ENCODE measurements at regions not wholly inside any gene's neighbourhood (a gene's known extent, or its start where the extent isn't known, plus 50 kb on each side); places are given as distances from the start of the nearest gene placed in this dataset.
"Not testable (repeated sequence)": the region's sequence is repeated elsewhere in the genome, so short reads cannot be mapped to it uniquely, and the experiment has no call there.

GRCh38 chrX:115840729-115841409 lies 279.9 kb downstream of the PLS3 start:
- POLR2A ChIA-PET; H3K36me3 Mint-ChIP-seq; CTCF ChIA-PET; H3K27me3 Mint-ChIP-seq (ENCODE audit: low read depth); H3K4me3 Mint-ChIP-seq; H3K27ac Mint-ChIP-seq; H3K4me1 Mint-ChIP-seq; H3K9me3 Mint-ChIP-seq: not testable (repeated sequence)
- ATAC-seq (peak; percentile 99), DNase-seq (ENCODE audit: low spot score) (peak; percentile 58)

DNA sequence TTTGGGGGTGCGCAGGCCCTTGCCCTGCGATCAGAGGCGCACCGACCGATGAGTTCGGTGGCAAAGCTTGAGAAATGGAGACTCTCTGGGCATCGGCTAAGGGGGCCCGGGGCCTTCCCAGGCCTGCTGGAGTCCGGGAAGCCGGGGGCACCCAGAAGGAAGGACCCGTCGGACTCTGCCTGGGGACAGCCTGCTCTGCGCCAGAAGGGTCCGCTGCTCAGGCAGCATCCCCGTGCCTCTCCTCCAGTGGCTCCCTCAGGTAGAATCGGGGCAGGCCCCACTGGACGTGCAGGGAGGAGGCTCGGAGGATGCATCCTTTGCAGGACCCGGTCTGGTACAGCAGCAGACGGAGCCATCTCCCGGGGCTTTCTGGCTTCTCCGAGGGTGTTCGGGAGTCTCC lies 290.0 kb downstream of the PLS3 start:
- CTCF ChIA-PET; H3K9me3 Mint-ChIP-seq; DNase-seq (ENCODE audit: low spot score); POLR2A ChIA-PET; H3K4me3 Mint-ChIP-seq; H3K27ac Mint-ChIP-seq; H3K36me3 Mint-ChIP-seq; H3K27me3 Mint-ChIP-seq (ENCODE audit: low read depth); ATAC-seq; H3K4me1 Mint-ChIP-seq: not testable (repeated sequence)

DNA sequence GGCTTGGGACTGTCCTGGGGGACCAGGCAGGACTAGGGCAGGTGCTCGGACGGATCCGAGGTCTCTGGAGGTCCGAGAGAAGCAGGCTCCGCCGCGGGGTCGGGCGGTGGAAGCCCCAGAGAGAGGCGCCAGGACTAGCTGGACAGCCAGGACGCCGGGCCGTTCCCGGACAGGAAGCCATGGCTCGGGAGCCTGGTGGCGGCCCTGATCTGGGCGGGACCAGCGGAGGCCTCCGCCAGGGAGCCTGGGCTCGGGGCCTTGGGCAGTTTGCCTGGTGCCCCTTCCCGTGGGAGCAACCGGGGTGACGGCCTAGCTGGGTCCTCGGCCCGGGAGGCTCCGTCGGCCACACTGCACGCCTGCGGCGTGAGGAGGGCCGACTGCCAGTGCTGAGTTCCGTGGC lies 292.3 kb downstream of the PLS3 start:
- DNase-seq (ENCODE audit: low spot score); CTCF ChIA-PET; H3K27ac Mint-ChIP-seq; H3K4me3 Mint-ChIP-seq; ATAC-seq; H3K36me3 Mint-ChIP-seq; H3K4me1 Mint-ChIP-seq; POLR2A ChIA-PET; H3K9me3 Mint-ChIP-seq; H3K27me3 Mint-ChIP-seq (ENCODE audit: low read depth): not testable (repeated sequence)

- H3K9me3 Mint-ChIP-seq; POLR2A ChIA-PET; H3K36me3 Mint-ChIP-seq; H3K4me3 Mint-ChIP-seq; H3K27ac Mint-ChIP-seq; DNase-seq (ENCODE audit: low spot score); H3K4me1 Mint-ChIP-seq; ATAC-seq; CTCF ChIA-PET; H3K27me3 Mint-ChIP-seq (ENCODE audit: low read depth): not testable (repeated sequence)
Observed at GRCh38 chrX:115881170-115881569, 289.4 kb upstream of the AGTR2 start.

DNA sequence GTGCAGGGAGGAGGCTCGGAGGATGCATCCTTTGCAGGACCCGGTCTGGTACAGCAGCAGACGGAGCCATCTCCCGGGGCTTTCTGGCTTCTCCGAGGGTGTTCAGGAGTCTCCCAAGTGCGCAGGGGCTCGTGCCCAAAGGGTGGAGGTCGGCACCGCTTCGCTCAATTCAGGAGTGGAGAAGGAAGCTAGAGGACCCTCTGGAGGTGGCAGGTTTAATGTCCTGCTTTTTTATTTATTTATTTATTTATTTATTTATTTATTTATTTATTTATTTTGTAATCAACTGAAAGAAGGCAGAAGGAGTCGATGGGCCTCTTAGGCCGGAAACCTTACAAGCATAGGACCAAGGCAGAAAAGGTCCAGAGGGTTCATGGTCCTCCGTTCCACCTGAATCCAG lies 286.4 kb upstream of the AGTR2 start:
- H3K9me3 Mint-ChIP-seq; H3K36me3 Mint-ChIP-seq; CTCF ChIA-PET; H3K27ac Mint-ChIP-seq; POLR2A ChIA-PET; ATAC-seq; H3K4me1 Mint-ChIP-seq; H3K4me3 Mint-ChIP-seq; DNase-seq (ENCODE audit: low spot score); H3K27me3 Mint-ChIP-seq (ENCODE audit: low read depth): not testable (repeated sequence)

DNA sequence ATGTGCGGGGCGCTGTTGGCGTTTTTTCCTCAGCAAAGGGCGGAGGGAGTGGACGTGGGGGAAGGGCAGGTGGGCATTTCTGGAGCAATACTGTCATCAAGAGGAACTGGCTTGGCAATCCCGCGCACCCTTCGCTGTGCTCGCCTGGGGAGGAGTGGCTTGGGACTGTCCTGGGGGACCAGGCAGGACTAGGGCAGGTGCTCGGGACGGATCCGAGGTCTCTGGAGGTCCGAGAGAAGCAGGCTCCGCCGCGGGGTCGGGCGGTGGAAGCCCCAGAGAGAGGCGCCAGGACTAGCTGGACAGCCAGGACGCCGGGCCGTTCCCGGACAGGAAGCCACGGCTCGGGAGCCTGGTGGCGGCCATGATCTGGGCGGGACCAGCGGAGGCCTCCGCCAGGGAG lies 282.5 kb upstream of the AGTR2 start:
- ATAC-seq; H3K36me3 Mint-ChIP-seq; DNase-seq (ENCODE audit: low spot score); CTCF ChIA-PET; POLR2A ChIA-PET; H3K9me3 Mint-ChIP-seq; H3K4me3 Mint-ChIP-seq; H3K27ac Mint-ChIP-seq; H3K27me3 Mint-ChIP-seq (ENCODE audit: low read depth): not testable (repeated sequence)
- TF ChIP-seq GABPB1 (CRISPR knock-in tag; IDR thresholded peaks at IDR 0.05), result peak; percentile 67
- H3K4me1 Mint-ChIP-seq, result peaks cover 13% of the 10 kb centered on the region

DNA sequence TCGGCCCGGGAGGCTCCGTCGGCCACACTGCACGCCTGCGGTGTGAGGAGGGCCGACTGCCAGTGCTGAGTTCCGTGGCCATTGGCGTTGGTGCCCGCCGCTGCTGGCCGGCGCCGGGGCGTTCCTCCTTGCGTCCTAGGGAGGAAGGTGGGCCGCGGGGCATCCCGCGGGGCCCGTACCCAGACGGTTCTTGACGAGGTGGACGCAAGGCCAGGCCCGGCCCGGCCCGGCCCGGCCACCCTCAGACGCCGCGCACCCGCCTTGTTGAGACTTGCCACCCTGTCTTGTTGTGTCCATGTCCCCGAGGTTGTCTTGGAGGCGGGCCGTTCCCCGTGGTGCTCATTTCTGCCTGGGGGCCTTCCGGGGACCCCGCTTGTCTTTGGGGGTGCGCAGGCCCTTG lies 282.0 kb upstream of the AGTR2 start:
- DNase-seq (ENCODE audit: low spot score); ATAC-seq; CTCF ChIA-PET; H3K27me3 Mint-ChIP-seq (ENCODE audit: low read depth); H3K4me3 Mint-ChIP-seq; H3K27ac Mint-ChIP-seq; H3K9me3 Mint-ChIP-seq; H3K36me3 Mint-ChIP-seq; POLR2A ChIA-PET: not testable (repeated sequence)
- H3K4me1 Mint-ChIP-seq, result peaks cover 17% of the 10 kb centered on the region

DNA sequence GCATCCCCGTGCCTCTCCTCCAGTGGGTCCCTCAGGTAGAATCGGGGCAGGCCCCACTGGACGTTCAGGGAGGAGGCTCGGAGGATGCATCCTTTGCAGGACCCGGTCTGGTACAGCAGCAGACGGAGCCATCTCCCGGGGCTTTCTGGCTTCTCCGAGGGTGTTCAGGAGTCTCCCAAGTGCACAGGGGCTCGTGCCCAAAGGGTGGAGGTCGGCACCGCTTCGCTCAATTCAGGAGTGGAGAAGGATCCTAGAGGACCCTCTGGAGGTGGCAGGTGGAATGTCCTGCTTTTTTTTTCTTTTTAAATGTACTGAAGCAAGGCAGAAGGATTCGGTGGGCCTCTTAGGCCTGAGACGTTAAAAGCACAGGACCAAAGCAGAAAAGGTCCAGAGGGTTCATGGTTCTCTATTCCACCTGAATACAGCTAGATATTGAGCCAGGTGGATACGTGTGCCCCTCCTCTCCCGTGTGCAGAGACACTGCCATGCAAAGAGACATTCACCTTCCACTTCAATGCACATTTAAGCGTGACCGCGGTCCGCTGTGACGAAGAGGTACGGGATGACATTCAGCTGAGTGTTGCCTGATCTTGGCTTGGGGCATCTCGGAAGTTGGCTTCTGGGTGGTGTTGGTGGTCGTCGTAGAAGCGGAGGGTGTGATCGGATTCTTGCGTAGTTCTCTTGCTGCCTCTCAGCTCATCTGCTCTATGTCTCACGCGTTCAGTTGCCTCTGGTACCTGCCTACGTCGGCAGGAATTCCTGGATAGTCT lies 281.2 kb upstream of the AGTR2 start:
- ChIA-PET POLR2A (no interaction called here), CTCF (no interaction called here)
- DNase-seq (ENCODE audit: low spot score) (no peak), ATAC-seq (no peak)
- Mint-ChIP-seq H3K4me3 (no peak overlapping the region), H3K27ac (no peak overlapping the region), H3K4me1 (peaks cover 17% of the 10 kb centered on the region), H3K36me3 (peaks cover 2% of the 10 kb centered on the region; the same call in 1 of the 2 replicates), H3K27me3 (ENCODE audit: low read depth) (no peaks in the 10 kb centered on the region), H3K9me3 (no peaks in the 10 kb centered on the region)
- TF ChIP-seq ATF2 (CRISPR knock-in tag; IDR thresholded peaks at IDR 0.05; ENCODE audit: borderline replicate concordance, low read depth), result no peak
- TF ChIP-seq, protein P1, sequence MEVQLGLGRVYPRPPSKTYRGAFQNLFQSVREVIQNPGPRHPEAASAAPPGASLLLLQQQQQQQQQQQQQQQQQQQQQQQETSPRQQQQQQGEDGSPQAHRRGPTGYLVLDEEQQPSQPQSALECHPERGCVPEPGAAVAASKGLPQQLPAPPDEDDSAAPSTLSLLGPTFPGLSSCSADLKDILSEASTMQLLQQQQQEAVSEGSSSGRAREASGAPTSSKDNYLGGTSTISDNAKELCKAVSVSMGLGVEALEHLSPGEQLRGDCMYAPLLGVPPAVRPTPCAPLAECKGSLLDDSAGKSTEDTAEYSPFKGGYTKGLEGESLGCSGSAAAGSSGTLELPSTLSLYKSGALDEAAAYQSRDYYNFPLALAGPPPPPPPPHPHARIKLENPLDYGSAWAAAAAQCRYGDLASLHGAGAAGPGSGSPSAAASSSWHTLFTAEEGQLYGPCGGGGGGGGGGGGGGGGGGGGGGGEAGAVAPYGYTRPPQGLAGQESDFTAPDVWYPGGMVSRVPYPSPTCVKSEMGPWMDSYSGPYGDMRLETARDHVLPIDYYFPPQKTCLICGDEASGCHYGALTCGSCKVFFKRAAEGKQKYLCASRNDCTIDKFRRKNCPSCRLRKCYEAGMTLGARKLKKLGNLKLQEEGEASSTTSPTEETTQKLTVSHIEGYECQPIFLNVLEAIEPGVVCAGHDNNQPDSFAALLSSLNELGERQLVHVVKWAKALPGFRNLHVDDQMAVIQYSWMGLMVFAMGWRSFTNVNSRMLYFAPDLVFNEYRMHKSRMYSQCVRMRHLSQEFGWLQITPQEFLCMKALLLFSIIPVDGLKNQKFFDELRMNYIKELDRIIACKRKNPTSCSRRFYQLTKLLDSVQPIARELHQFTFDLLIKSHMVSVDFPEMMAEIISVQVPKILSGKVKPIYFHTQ (CRISPR knock-in tag; IDR thresholded peaks at IDR 0.05), result no peak
- TF ChIP-seq ATF1 (CRISPR knock-in tag; IDR thresholded peaks at IDR 0.05), result no peak
- TF ChIP-seq ZSCAN18 (CRISPR knock-in tag; IDR thresholded peaks at IDR 0.05), result no peak
- TF ChIP-seq, protein P2, sequence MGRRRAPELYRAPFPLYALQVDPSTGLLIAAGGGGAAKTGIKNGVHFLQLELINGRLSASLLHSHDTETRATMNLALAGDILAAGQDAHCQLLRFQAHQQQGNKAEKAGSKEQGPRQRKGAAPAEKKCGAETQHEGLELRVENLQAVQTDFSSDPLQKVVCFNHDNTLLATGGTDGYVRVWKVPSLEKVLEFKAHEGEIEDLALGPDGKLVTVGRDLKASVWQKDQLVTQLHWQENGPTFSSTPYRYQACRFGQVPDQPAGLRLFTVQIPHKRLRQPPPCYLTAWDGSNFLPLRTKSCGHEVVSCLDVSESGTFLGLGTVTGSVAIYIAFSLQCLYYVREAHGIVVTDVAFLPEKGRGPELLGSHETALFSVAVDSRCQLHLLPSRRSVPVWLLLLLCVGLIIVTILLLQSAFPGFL (CRISPR knock-in tag; IDR thresholded peaks at IDR 0.05; ENCODE audit: borderline replicate concordance), result no peak
- TF ChIP-seq MYBL2 (CRISPR knock-in tag; IDR thresholded peaks at IDR 0.05), result no peak

All from WTC11 (cell line).